ENCODE measurements at regions not wholly inside any gene's neighbourhood (a gene's known extent, or its start where the extent isn't known, plus 50 kb on each side); places are given as distances from the start of the nearest gene placed in this dataset.
"Not testable (repeated sequence)": the region's sequence is repeated elsewhere in the genome, so short reads cannot be mapped to it uniquely, and the experiment has no call there.

DNA sequence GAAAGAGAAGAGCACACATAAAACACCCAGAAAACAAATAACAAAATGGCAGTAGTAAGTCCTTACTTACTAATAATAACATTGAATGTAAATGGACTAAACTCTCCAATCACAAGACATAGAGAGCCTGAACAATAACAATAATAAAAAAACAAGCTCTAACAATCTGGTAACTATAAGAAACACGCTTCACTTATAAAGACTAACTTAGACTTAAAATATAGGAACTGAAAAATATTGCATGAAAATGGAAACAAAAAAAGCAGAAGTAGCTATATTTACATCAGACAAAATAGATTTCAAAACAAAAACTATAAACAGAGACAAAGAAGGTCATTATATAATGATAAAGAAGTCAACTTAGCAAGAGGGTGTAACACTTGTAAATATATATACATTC is 83.1 kb upstream of the LYPLAL1 start:
- DNase-seq (ENCODE audit: low read depth): no peak

- no peak for DNase-seq (ENCODE audit: low read depth)
These were observed 81.5 kb upstream of the LYPLAL1 start for GRCh38 chr1:219092206-219092605.

DNA sequence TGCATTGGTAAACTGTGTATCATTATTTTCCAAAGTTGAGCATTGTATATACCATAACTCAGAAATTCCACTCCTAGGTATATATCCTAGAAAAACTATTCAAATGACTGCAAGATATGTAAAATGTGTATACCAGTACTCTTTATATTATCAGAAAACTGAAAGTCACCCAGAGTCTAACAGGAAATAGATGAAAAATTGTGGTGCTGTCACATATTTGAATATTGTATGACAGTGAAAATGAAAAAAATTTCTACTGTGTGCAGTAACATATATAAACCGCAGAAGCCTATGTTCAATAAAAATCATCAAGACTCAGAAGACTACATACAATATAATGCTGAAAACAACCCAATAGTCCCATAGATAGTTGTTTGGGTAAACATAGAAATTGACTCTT is 74.4 kb upstream of the LYPLAL1 start:
- DNase-seq (ENCODE audit: low read depth): no peak

- no peak for DNase-seq (ENCODE audit: low read depth)
These were observed 73.6 kb upstream of the LYPLAL1 start for GRCh38 chr1:219100059-219100458.

GRCh38 chr1:219102466-219102865 is 71.2 kb upstream of the LYPLAL1 start:
- not testable (repeated sequence) for DNase-seq (ENCODE audit: low read depth)

DNA sequence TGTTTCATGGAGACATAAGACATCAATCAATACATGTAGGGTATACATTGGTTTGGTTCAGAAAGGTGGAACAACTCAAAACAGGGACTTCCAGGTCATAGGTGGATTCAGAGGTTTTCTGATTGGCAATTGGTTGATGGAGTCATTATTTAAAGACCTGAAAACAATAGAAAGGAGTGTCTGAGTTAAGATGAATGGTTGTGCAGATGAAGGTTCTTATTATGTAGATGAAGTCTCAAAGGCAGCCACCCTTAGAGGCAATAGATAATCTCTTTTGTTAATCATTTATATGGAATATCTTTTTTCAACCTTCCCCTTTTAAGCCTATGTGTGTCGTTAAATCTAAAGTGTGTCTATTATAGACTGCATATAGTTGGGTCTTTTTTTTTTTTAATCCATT is 67.8 kb upstream of the LYPLAL1 start:
- no peak for DNase-seq (ENCODE audit: low read depth)

DNA sequence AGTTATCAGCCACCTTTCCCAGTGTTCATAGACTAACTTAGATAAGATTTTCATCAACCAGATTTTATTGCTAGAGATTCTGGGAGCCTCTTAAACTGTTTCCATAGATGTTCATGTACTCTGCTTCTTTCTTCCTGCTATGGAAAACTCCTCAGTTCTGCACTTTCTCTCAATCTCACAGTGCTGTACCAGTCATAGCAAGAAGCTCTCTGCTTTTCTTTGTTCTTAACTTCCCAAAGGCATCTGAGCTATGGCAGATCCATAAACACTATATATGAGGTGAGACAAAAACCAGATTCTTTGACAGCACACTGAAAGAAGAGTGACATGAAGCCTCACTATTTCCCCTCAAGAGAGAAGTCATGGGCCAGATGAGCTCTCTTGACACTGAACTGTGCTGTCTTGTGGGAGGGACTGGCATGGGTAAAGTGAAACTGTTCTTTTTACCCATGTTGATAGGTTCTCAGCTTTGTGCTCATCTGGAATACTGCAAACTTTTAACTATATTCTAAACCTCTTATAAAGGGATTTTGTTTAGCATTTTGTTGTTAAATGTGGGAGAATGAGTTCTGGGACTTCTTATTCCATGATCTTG is 64.2 kb upstream of the LYPLAL1 start:
- no peak for DNase-seq (ENCODE audit: low read depth)

- no peak for DNase-seq (ENCODE audit: low read depth)
These were observed 60.4 kb upstream of the LYPLAL1 start for GRCh38 chr1:219113261-219113660.

DNA sequence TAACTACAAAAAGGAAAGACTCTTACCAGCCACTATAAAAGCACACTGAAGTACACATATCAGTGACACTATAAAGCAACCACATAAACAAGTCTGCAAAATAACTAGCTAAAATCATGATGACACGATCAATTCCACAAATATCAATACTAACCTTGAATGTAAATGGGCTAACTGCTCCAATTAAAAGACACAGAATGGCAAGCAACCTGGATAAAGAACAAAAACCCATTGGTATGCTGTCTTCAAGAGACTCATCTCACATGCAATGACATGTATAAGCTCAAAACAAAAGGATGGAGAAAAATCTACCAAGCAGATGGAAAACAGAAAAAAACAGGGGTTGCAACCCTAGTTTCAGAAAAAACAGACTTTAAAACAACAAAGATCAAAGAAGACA is 59.7 kb upstream of the LYPLAL1 start:
- no peak for DNase-seq (ENCODE audit: low read depth)

DNA sequence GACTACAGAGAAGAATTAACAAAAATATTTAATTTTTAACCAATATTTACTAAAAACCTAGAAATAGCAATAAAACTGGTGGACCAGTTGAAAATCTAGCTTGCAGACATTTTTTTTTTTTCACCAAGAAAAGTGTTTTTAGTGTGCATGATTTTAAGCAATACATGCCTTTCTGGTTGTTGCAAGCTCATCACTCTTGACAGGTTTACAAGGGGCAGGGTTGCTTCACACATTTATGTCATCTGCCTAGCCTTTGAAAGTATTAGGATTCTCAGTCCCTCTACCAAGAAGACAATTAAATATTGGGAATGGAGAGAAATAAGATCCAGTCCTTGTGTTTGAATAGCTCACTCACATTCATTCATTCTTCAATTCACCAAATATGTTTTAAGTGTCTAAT is 53.8 kb upstream of the LYPLAL1 start:
- DNase-seq (ENCODE audit: low read depth): no peak

DNA sequence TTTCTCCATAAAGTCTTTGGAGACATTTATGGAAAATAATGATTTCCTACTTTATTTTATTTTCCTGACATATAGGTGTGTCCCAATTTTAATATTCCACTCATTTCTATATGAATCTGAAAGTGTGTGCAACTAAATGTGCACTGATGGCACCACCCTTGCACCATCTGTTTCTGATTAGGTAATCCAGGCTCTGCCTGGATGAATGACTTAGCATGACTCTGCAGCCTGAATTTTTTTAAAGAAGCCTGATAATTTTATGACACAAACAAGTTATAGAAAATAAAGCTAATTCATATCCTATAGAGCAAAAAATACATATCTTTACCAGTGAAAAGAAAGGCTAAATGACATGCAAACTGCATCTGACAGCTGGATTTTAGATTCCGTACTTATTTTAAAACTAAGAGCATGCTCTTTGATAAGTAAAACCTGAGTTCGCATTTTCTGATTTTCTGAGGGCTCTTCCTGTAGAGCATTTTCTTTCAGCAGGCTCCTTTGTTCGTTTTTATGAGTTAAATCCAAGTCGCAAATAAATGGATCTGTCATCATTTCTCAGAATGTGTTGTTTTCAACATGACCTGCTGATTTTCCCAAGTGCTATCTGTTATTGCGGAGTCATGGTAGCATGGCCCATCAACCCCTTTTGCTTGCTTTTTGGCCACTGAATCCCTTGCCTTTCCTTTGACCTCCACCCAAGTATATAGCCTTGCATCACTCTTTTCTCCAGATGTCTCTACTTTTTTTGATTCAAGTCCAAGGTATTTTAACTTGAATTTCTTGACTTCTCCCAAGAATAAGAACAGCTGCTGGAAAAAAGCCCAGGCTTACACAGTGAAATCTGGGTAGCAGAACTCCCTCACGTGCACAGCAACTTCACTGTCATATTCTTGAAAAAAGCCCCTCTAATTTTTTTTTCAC is 52.8 kb upstream of the LYPLAL1 start:
- DNase-seq (ENCODE audit: low read depth): no peak

- DNase-seq (ENCODE audit: low read depth): no peak
These were observed 52.0 kb upstream of the LYPLAL1 start for GRCh38 chr1:219121679-219122078.

DNA sequence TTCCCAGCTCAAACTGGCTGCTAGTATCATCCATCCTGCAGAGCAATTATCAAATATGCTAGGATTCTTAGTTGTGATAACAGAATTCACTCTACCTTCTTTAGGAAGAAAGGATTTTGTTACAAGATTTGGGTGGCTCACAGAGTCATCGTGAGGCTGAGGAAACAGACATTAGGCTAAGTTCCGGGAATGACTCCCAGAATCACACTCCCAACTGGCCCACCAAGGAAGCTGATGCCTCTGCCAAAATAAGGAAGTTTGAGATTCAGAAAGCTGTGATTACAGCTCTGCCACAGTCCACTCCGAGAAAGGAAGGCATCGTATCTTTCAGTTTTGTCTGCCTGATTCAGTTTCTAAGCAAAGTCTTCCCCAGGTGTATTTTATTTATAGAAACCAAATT is 50.6 kb upstream of the LYPLAL1 start:
- DNase-seq (ENCODE audit: low read depth): no peak
